Astrocyte of the spinal cord (primary cell): ENCODE measurements at regions not wholly inside any gene's neighbourhood (a gene's known extent, or its start where the extent isn't known, plus 50 kb on each side); places are given as distances from the start of the nearest gene placed in this dataset.

ENCODE experiments used
- DNase-seq: peaks from one replicate; pipeline ENCODE4 v3.0.0; 2011; ENCODE audit warnings: low read depth, low spot score
- H3K4me3 ChIP-seq: 2 replicates; pipeline ENCODE4 v1.5.1; 2011; ENCODE audit warnings: low read depth, mild to moderate bottlenecking, low read length, moderate library complexity
- in situ Hi-C: cut with HindIII; loops from 2 replicates; pipeline ENCODE4 v1.10.0; 2017; ENCODE audit warnings: low sequenced_read_pairs
- TF ChIP-seq, protein P1 (sequence below): IDR thresholded peaks from 2 replicates; pipeline ENCODE4 v1.5.1; 2012; ENCODE audit warnings: low read depth, mild to moderate bottlenecking, low read length, inconsistent platforms

DNA sequence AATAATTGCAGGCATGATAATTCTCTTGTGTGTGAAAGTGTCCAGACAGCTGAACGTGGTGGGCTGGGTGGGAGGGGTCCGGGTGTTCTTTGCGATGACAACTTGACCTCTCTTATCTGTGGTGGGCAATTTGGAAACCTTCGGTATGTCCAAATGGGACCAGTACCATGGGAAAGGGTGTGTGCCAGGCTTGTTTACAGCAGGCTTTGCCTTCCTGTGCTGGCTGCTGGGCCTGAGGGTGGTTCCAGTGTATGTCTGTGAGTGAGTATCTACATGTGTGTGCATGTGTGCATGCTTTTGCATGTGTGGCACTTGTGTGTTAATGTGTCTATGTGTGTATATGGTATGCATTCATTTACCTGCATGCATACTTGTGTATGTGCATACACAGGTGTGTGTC, 166.4 kb downstream of the GADD45G start:
- in situ Hi-C loops, result no loop called here
- H3K4me3 ChIP-seq, result no peak overlapping the region
- TF ChIP-seq, protein P1, sequence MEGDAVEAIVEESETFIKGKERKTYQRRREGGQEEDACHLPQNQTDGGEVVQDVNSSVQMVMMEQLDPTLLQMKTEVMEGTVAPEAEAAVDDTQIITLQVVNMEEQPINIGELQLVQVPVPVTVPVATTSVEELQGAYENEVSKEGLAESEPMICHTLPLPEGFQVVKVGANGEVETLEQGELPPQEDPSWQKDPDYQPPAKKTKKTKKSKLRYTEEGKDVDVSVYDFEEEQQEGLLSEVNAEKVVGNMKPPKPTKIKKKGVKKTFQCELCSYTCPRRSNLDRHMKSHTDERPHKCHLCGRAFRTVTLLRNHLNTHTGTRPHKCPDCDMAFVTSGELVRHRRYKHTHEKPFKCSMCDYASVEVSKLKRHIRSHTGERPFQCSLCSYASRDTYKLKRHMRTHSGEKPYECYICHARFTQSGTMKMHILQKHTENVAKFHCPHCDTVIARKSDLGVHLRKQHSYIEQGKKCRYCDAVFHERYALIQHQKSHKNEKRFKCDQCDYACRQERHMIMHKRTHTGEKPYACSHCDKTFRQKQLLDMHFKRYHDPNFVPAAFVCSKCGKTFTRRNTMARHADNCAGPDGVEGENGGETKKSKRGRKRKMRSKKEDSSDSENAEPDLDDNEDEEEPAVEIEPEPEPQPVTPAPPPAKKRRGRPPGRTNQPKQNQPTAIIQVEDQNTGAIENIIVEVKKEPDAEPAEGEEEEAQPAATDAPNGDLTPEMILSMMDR, result no peak
- no peak for DNase-seq

DNA sequence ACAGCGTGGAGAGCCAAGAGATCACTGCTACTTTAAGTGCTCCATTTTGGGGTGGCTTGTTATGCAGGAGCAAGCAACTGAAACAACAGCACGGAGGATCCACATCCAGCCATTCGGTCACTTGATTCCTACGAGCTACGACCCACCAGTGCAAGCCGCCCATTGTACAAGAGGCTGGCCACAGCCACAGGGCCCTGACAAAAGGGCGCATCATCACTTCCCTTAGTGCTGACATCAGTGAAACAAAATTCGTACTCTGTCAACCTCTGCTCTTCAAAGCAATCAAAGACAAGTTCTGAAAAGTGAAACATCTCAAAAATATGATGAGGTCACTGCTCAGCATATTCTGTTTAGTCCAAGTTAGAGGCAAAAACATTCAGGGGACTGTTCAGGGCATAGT, 168.4 kb downstream of the GADD45G start:
- DNase-seq, result no peak
- TF ChIP-seq, protein P1, result no peak
- in situ Hi-C loops, result no loop called here
- H3K4me3 ChIP-seq, result no peak overlapping the region

DNA sequence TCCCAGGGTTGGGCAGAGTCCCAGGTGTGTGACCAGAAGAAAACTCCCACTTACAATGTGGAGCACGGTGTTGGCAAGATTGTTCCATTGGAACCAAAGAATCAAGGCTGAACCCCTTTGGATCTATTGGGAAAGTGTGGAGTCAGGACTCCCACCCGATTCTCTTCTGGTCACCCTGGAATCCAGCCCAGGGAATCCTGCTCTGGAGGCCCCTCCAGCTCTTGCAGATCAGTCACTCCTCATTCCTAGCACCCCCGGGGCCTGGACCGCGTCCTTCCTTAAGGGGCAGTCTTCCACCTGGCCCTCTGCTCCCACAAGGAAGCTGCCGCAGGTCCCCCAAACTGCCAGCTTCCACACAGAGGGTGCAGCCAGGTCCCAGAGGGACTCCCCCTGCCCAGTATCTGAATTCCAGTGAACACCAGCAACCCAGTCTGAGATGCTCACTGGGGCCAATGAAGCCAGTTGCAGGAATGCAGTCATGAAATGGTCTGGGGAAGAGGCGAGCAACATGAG, 170.1 kb downstream of the GADD45G start:
- no peak for DNase-seq
- H3K4me3 ChIP-seq, result no peak overlapping the region
- TF ChIP-seq, protein P1, result no peak
- in situ Hi-C loops, result no loop called here

DNA sequence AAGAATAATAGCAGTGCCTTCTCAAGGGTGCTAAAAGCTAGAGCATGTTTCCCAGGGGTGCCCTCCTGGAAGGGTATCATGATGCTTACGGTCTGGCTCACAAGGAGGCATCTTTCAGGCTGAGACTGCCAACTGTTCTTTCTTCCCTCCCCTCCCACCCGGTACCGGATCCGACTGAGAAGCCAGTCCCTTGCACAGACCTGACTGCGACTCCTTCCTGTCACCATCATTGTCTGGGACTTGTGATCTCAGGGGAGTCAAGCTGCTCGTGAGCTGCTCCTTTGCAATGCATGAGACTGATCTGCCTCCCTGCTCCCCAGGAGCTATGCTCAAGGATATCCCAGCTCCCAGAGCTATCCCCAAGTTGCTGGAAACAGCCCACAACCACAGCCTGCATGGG, 170.8 kb downstream of the GADD45G start:
- no peak overlapping the region for H3K4me3 ChIP-seq
- in situ Hi-C loops, result no loop called here

DNA sequence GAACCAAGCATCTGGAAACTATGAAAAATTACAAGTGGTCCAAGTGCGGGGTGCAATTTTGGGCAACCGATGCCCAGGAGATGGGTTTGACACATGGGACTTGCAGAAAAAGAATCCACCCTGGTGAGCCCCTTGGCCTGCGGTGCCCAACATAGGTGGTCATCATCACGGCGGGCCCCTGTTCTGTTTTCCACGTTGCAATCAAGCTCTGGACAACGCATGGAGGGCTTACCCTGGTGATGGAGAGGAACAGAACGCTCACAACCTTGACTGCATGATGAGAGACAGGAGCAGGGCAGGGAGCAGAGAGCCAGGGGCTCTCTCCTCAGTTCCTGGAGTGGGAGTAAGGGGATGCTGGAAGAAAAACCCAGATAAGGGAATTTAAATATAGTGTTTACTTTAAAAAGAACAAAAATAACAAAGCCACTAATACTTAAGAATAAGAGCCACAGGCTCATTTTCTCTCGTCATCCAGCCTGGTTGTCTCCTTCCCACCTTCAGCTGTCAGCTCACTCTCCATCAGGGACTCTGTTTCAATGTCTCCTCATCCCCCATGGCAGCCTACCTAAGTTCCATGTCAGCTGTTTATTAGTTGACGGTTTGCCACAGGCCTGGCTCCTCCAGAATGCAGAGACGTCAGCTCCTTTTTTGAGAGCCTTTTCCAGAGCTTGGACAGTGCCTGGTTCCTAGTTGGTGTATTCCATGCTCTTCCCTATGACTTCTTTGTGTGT, 172.1 kb downstream of the GADD45G start:
- TF ChIP-seq, protein P1, result no peak
- in situ Hi-C loops, result no loop called here
- H3K4me3 ChIP-seq, result no peak overlapping the region
- no peak for DNase-seq

More for the DNA sequence above, 170.8 kb downstream of the GADD45G start:
- DNase-seq, result no peak
- TF ChIP-seq, protein P1, result no peak

DNA sequence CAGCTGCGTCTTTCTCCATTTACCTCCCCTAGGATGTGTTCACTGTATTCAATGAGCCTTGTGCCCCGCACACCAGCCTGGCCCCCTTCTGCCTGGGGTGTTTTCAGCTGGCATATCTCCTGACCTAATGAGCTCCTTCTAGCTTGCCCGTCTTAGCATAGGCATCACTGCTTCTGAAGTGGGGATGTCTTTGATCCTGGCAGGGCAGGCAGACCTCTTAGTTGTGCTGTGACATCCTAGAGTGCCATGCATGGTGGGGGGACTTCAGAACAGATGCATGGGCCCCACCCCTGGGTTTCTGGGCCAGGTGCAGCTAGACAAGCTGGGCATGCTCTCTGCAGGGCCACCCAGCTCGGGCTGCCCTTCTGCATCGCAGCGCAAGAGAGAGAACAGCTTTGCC, 172.7 kb downstream of the GADD45G start:
- TF ChIP-seq, protein P1, result no peak
- in situ Hi-C loops, result no loop called here
- H3K4me3 ChIP-seq, result no peak overlapping the region
- no peak for DNase-seq
